ENCODE measurements at regions not wholly inside any gene's neighbourhood (a gene's known extent, or its start where the extent isn't known, plus 50 kb on each side); places are given as distances from the start of the nearest gene placed in this dataset.
"Not testable (repeated sequence)": the region's sequence is repeated elsewhere in the genome, so short reads cannot be mapped to it uniquely, and the experiment has no call there.

DNA sequence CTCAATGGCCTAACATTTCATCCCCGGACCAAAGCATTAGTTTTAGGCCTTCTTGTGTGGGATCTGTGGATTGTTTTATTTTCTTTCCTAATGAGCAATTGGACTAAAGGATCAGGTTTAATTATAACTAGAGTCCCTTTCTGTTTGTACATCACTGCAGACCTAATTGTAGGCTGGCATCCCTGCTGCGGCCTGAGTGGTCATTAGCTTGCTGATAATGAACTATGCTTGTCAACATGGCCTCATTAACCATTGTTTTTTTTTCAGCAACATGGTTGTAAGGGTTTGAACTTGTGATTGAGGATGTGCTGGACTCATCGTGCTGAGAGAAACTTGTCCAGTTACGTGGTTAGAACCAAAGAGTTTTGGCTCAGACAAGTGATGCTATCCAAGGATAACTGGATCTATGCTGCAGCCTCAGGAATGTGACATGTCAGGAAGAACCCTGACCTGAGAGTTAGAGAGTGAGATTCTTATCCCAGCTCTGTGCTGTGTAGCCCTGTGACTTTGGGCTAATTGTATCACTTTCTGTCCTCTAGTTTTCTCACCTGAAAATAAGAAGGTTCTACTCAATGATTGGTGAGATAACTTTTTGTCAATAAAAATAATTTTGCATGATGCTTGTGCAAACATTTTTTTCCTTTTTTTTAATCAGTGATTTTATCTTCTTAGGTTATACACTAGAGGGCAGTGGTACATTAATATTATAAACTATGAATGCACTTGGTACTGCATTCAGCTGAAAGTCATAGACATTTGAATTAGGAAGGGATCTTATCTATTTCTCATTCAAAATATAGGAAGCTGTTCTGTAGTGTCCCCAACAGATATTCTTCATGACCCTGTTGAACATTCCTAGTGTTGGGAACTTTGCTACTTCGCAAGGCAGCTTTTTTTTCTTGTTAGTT is 140.9 kb downstream of the RNF144B start:
- DNase-seq (ENCODE audit: low spot score): no peak

DNA sequence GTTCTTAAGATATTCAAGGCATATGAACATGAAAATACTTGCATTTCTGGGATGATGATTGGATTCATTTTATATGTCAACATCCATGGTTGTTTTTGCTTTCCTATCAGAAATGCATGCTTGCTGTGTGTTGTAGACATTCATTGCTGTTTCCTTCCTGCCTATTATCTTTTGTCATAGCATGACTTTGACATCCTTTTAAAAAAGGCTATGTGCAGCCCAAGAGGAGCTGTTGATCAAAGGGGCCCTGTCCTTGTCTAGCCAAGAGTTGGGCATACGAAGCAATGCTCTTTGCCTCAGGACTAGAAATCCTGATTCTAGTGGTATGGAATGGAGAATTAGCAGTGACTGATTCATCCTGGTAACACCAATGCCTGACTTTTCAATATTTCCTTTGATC is 143.1 kb downstream of the RNF144B start:
- no peak for DNase-seq (ENCODE audit: low spot score)

- no peak for DNase-seq (ENCODE audit: low spot score)
Observed at GRCh38 chr6:18532139-18532538, 145.0 kb downstream of the RNF144B start.

DNA sequence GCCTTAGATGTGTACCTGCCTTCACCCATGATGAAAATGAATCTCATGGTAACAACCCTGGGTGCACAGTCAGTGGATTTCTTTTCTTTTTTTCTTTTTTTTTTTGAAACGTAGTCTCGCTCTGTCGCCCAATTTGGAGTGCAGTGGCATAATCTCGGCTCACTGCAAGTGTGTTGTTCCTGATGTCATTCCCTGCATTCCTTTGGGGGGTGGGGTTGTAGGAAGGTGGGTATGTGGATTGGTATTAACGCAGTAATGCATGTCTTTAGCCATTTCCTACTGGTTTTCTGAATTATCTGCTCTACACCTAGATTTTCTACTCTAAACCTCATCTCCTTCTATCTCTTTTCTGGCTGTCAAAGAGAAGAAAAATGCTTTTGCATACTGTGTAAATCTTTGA is 146.6 kb downstream of the RNF144B start:
- no peak for DNase-seq (ENCODE audit: low spot score)

- no peak for DNase-seq (ENCODE audit: low spot score)
Observed at GRCh38 chr6:18536591-18537055, 149.5 kb downstream of the RNF144B start.

- no peak for DNase-seq (ENCODE audit: low spot score)
Observed at GRCh38 chr6:18538315-18538714, 151.2 kb downstream of the RNF144B start.

DNA sequence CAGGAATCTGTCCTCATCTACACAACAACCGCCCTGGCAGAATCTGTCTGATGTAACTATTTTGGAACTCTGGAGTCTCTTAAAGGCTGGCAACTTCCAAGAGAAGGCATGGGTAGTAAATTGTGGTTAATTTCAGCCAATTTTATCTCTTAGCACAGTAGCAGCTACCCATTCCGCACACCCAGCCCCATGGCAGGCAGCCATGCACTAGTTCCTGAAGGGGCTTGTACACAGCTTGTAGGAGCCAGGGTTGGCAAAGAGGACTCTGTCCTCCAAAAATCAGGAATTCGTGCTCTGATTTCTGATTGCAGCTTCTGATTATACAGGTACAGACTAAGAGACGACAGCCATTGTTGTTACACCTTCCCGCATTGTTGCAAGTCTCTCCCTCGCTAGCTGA is 155.9 kb downstream of the RNF144B start:
- no peak for DNase-seq (ENCODE audit: low spot score)

DNA sequence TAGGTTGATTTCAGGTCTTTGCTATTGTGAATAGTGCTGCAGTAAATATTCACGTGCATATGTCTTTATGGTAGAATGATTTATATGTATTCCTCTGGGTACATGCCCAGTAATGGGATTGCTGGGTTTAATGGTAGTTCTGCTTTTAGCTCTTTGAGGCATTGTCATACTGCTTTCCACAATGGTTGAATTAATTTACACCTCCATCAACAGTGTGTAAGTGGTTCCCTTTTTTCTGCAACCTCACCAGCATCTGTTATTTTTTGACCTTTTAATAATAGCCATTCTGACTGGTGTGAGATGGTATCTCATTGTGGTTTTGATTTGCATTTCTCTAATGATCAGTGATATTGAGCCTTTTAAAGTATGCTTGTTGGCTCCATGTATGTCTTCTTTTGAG is 158.0 kb downstream of the RNF144B start:
- not testable (repeated sequence) for DNase-seq (ENCODE audit: low spot score)

DNA sequence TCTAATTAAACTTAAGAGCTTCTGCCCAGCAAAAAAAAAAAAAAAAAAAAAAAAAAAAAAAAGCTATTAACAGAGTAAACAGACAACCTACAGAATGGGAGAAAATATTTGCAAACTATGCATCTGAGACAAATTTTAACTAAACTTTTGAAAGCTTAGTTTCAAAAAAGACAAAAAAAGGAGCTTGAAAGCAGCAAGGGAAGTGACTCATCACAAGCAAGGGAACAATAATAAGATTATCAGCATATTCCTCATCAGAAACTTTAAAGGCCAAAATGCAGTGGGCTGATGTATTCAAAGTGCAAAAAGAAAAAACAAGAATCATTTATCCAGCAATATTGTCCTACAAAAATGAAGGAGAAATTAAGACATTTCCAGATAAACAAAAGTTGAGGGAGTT is 158.6 kb downstream of the RNF144B start:
- DNase-seq (ENCODE audit: low spot score): no peak

- DNase-seq (ENCODE audit: low spot score): no peak
Observed at GRCh38 chr6:18550119-18550518, 163.0 kb downstream of the RNF144B start.

DNA sequence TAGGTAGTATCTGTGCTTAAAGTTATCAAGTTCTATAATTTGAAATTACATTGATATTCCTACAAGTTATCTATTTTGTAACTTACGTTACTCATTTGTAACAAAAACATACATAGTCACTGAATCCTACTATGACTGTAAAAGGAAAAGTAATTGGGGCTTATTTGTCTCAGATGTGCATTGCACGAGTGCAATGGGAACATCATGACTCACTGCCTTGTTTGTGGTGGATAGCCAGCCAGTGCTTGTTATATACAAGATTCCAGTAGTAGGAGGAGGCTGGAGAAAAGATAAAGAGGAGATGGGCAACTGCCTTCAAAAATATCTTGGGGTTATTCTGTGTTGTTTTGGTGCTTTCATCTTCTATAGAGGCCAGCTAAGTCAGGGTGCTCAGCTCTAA is 164.1 kb downstream of the RNF144B start:
- DNase-seq (ENCODE audit: low spot score): no peak

DNA sequence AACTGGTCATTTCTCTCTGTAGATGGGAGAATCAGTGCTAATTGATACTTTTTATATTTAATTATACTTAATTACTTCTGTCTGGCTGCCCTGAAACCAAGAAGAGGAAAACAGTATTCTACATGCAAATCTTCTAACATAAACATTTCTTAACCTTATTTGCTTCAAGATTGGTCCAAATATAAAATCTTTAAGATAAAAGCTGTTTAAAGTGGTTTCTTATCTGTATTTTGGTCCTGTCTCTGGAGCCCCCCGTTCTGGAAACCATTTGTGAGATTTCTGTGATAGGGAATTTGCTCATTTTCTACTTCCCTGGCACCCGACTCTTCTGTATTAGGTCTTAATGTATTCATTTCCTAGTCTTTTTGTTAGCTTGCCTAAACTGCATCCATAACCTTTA is 168.6 kb downstream of the RNF144B start:
- DNase-seq (ENCODE audit: low spot score): no peak

- no peak for DNase-seq (ENCODE audit: low spot score)
Observed at GRCh38 chr6:18561037-18561750, 174.0 kb downstream of the RNF144B start.

- no peak for DNase-seq (ENCODE audit: low spot score)
Observed at GRCh38 chr6:18562726-18563125, 175.6 kb downstream of the RNF144B start.

DNA sequence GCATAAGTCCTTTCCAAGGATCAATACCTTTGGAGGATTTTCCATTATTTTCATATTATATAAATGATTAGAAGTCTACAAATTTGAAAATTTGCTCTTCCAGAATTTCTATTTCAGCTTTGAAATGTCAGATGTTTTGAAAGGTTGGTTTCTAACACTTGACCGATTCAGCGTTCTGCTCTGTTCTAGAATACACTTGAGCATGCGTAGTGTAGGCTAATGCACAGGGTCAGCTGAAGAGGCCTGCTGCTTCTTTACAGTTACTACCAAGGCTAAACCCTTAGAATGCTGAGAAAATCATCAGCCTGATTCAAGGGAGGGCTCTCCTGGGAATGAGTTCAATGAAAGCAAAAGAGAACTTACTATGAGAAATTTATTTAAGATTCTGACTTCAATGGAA is 177.6 kb downstream of the RNF144B start:
- no peak for DNase-seq (ENCODE audit: low spot score)

DNA sequence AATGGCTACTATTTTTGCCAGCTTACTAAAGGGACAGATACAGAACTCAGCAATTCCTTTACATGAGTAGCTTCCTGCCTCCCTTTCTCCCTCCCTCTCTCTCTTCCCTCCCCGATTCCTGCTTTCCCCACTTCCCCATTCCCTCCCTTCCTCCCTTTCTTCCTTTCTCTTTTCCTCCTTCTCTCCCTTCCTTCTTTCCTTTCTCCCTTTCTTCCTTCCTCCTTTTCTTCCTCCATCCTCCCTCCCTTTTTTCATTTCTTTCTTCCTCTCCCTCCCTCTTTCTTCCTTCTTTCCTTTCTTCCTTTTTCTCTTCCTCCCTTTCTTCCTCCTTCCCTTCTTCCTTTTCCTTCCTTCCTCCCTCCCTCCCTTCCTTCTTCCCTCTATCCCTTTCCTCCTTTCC is 178.1 kb downstream of the RNF144B start:
- DNase-seq (ENCODE audit: low spot score): no peak

GRCh38 chr6:18567380-18567779 is 180.2 kb downstream of the RNF144B start:
- DNase-seq (ENCODE audit: low spot score): no peak

DNA sequence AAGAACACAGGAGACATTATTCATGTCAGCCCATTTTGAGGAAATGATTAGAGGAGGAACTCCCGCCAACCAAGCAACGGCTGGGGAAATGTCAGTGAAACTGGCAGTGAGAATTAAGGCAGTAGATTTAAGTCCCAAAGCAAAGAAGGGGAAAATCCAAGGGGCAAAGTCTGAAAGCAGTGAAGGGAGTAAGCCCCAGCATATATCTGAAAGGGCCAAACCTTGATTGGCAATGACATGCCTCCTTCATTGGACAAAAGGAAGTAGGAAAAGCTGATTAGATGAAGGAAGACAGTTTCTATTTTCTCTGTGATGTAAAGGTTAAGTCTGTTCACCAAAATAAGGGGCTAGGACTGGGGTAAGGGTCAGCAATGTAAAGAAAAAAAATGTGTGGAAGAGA is 190.3 kb downstream of the RNF144B start:
- no peak for DNase-seq (ENCODE audit: low spot score)

DNA sequence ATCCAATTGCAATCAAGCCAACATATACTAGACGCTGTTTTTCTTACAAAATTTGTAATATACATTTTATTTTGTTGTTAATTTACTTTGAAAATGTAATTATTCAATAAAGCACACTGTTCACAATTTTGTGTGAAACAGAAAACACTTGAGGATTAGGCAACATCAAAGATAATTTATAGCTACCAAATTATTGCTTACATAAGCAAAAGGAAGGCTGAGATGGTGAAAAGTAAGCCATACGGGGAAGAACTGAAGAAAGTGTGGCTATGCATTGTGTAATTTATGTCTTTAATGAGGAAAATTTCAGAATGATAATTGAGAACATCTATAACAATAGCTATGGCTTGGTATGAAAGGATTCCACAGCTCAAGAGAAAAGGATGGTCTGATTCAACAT is 192.0 kb downstream of the RNF144B start:
- no peak for DNase-seq (ENCODE audit: low spot score)

DNA sequence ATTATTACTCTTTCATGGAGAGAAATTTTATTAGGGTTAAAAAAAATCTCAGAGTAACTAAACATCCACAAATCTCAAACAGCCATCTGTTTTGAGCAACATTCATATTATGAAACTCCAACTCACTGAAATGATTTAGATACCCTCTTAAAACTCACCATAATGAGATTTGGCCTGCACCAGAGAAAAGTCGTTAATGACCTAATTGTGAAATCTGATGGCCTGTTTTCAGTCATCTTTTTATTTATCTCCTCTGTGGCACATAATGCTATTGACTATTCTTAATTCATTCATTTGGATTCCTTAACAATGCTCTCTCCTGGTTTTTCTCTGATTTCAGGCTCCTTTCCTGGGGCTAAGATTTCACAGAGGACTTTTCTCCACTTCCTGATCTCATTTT is 192.7 kb downstream of the RNF144B start:
- no peak for DNase-seq (ENCODE audit: low spot score)

DNA sequence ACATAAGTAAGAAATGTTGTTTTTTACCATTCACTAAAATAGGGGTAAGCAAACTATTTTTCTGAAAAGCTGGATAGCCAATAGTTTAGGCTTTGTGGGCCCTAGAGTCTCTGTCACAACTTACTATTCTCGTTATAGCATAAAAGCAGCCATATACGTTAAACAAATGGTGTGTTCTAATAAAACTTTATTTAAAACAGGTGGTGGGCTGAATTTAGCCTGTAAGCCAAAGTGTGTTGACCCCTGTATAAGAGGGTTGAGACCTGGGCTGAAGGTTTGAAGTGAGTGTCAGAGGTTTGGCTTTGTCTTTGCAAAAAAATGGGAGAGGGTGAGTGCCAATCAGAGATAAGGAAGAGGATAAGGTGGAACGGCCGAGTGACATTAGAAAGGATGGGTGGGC is 197.2 kb downstream of the RNF144B start:
- DNase-seq (ENCODE audit: low spot score): no peak

DNA sequence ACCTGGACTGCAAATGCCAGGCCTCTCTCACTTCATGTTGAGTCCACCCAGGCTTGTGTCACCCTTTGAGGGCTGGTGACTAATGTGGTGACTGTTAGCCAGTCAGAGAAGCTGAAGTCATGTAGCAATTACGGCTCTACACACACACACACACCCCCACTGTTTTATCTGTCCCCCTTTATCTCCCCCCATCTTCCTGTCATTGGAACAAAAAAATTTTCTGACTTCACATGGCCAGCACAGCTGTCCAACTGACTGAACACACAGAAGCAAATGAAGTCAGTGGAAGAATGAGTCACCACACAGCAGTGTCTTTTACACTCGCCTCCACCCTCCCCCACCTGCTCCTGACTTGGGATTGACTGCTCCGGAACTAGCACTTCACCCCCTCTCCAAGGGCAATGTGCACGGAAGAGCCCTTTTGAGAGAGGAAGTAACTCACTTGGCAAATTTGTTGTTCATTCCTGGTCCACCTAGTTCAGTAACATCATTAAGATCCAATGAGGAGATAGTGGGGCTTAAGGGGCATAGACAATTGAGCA is 198.0 kb downstream of the RNF144B start:
- DNase-seq (ENCODE audit: low spot score): no peak

DNA sequence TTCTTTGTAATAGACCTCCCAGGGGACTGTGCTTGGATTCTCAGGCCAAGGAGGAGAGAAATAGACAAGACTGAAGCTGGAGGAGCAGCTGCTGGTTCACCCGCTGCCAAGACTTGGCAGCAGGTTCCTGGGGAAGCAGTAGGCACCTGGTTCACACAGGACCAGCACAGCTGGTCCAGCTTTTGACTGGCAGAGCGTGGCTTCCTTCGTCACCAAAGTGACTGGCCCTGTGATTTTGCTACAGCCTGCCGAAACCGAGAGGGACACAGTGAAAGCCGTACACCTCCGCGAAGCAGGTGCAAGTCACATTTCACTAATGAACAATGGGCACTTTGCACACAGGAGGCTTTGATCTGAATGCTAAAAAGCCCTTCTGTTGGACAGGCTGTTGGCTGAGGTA is 199.0 kb downstream of the RNF144B start:
- no peak for DNase-seq (ENCODE audit: low spot score)
